Tibial artery (tissue), 4 donors: ENCODE measurements at regions not wholly inside any gene's neighbourhood (a gene's known extent, or its start where the extent isn't known, plus 50 kb on each side); places are given as distances from the start of the nearest gene placed in this dataset.

Experiments
- DNase-seq, 2 donors: peaks; one replicate each; pipeline ENCODE4 v3.0.0-alpha.2; 2019
- H3K27ac ChIP-seq, 2 donors: fragments of 200-600 bp; sonication (generic) in 1 of 2; 1 replicate in 1 of 2; 2 replicates in 1 of 2; pipeline ENCODE4 v1.5.1; 2018 to 2019; ENCODE audit warnings: mild to moderate bottlenecking in 1 of 2
- H3K27me3 ChIP-seq, 2 donors: fragments of 200-600 bp; sonication (generic) in 1 of 2; one replicate each; pipeline versions ENCODE4 v1.5.1 to v1.6.0; 2016 to 2019
- H3K36me3 ChIP-seq, 3 donors: fragments of 200-600 bp; sonication (generic) in 2 of 3; one replicate each; pipeline ENCODE4 v1.5.1; 2016 to 2019; ENCODE audit warnings: mild to moderate bottlenecking in 2 of 3
- H3K4me1 ChIP-seq, 4 donors: fragments of 200-600 bp; sonication (generic) in 2 of 4; 1 replicate in 3 of 4; 2 replicates in 1 of 4; pipeline ENCODE4 v1.5.1; 2016 to 2019
- H3K4me3 ChIP-seq, 2 donors: fragments of 200-600 bp; sonication (generic) in 1 of 2; 1 replicate in 1 of 2; 2 replicates in 1 of 2; pipeline ENCODE4 v1.5.1; 2018 to 2019; ENCODE audit warnings: mild to moderate bottlenecking in 2 of 2
- H3K9me3 ChIP-seq, 3 donors: fragments of 200-600 bp; sonication (generic) in 1 of 3; one replicate each; pipeline ENCODE4 v1.5.1; 2016 to 2019
- CTCF ChIP-seq, 2 experiments: fragments of 200-600 bp in 1 of 2; fragments of 450-650 bp in 1 of 2; IDR thresholded peaks; one replicate each; pipeline ENCODE4 v1.5.1; 2017 to 2019; ENCODE audit warnings: antibody characterized with exemption in 2 of 2, mild to moderate bottlenecking in 1 of 2, moderate library complexity in 1 of 2
- intact Hi-C: fragments of 100-400 bp; cut with DNase I; formaldehyde crosslinking; loops from one replicate; pipeline ENCODE4 v1.15.0; 2023; ENCODE audit warnings: low total_unique reads

- Histone ChIP-seq H3K9me3 (no peaks in the 10 kb centered on the region), H3K36me3 (no peaks in the 10 kb centered on the region), H3K27me3 (no peaks in the 10 kb centered on the region), H3K27ac (no peak overlapping the region), H3K4me1 (peaks cover 0 to 8% (median 0%) of the 10 kb centered on the region in 4 donors), H3K4me3 (no peak overlapping the region)
- intact Hi-C loops, result no loop called here
- no peak for TF ChIP-seq CTCF (IDR thresholded peaks at IDR 0.05)
- no peak for DNase-seq
Measured at GRCh38 chr5:38046103-38046502, 206.3 kb upstream of the GDNF start.

GRCh38 chr5:38045446-38045845 is 205.6 kb upstream of the GDNF start:
- H3K4me1 ChIP-seq, result peaks cover 0 to 8% (median 0%) of the 10 kb centered on the region in 4 donors
- DNase-seq, result no peak
- intact Hi-C loops, result no loop called here
- H3K27me3 ChIP-seq, result no peaks in the 10 kb centered on the region
- no peaks in the 10 kb centered on the region for H3K9me3 ChIP-seq
- no peaks in the 10 kb centered on the region for H3K36me3 ChIP-seq
- TF ChIP-seq CTCF (IDR thresholded peaks at IDR 0.05), result no peak
- no peak overlapping the region for H3K4me3 ChIP-seq
- no peak overlapping the region for H3K27ac ChIP-seq

- H3K27ac ChIP-seq, result no peak overlapping the region
- TF ChIP-seq CTCF (IDR thresholded peaks at IDR 0.05), result no peak
- H3K4me3 ChIP-seq, result no peak overlapping the region
- H3K27me3 ChIP-seq, result no peaks in the 10 kb centered on the region
- H3K4me1 ChIP-seq, result no peaks in the 10 kb centered on the region
- no peaks in the 10 kb centered on the region for H3K9me3 ChIP-seq
- H3K36me3 ChIP-seq, result no peaks in the 10 kb centered on the region
- intact Hi-C loops, result no loop called here
- DNase-seq, result no peak
Measured at GRCh38 chr5:38039826-38040225, 200.0 kb upstream of the GDNF start.

- no peaks in the 10 kb centered on the region for H3K36me3 ChIP-seq
- H3K27me3 ChIP-seq, result no peaks in the 10 kb centered on the region
- H3K4me1 ChIP-seq, result no peaks in the 10 kb centered on the region
- H3K27ac ChIP-seq, result no peak overlapping the region
- intact Hi-C loops, result no loop called here
- H3K9me3 ChIP-seq, result no peaks in the 10 kb centered on the region
- no peak overlapping the region for H3K4me3 ChIP-seq
- no peak for TF ChIP-seq CTCF (IDR thresholded peaks at IDR 0.05)
- DNase-seq, result no peak
Measured at GRCh38 chr5:38039091-38039490, 199.2 kb upstream of the GDNF start.

- Histone ChIP-seq H3K9me3 (no peaks in the 10 kb centered on the region), H3K4me3 (no peak overlapping the region), H3K4me1 (no peaks in the 10 kb centered on the region), H3K27me3 (no peaks in the 10 kb centered on the region), H3K27ac (no peak overlapping the region), H3K36me3 (no peaks in the 10 kb centered on the region)
- DNase-seq, result no peak
- intact Hi-C loops, result no loop called here
- no peak for TF ChIP-seq CTCF (IDR thresholded peaks at IDR 0.05)
Measured at GRCh38 chr5:38036765-38037164, 196.9 kb upstream of the GDNF start.

- H3K4me3 ChIP-seq, result no peak overlapping the region
- H3K36me3 ChIP-seq, result no peaks in the 10 kb centered on the region
- no peaks in the 10 kb centered on the region for H3K9me3 ChIP-seq
- no peak for DNase-seq
- H3K4me1 ChIP-seq, result no peaks in the 10 kb centered on the region
- intact Hi-C loops, result no loop called here
- no peaks in the 10 kb centered on the region for H3K27me3 ChIP-seq
- TF ChIP-seq CTCF (IDR thresholded peaks at IDR 0.05), result no peak
- no peak overlapping the region for H3K27ac ChIP-seq
Measured at GRCh38 chr5:38032149-38032548, 192.3 kb upstream of the GDNF start.
